Gastrocnemius medialis (tissue), 4 donors: ENCODE measurements at regions not wholly inside any gene's neighbourhood (a gene's known extent, or its start where the extent isn't known, plus 50 kb on each side); places are given as distances from the start of the nearest gene placed in this dataset.

Experiments used
- CTCF ChIP-seq, 5 experiments: fragments of 450-650 bp in 3 of 5; fragments of 200-600 bp in 2 of 5; sonication (generic) in 2 of 5; IDR thresholded peaks in 4 of 5; conservative IDR thresholded peaks in 1 of 5; 1 replicate in 4 of 5; 2 replicates in 1 of 5; pipeline ENCODE4 v1.5.1; 2016 to 2019; ENCODE audit warnings: antibody characterized with exemption in 5 of 5, mild to moderate bottlenecking in 3 of 5, moderate library complexity in 3 of 5
- POLR2A ChIP-seq, 2 donors: fragments of 450-650 bp; IDR thresholded peaks; one replicate each; pipeline ENCODE4 v1.6.1; 2017; ENCODE audit warnings: antibody characterized with exemption in 2 of 2, mild to moderate bottlenecking in 2 of 2, moderate library complexity in 2 of 2

- no peak for TF ChIP-seq CTCF (IDR thresholded peaks at IDR 0.05 in 4 of 5, conservative IDR thresholded peaks at IDR 0.05 in 1 of 5)
- TF ChIP-seq POLR2A (IDR thresholded peaks at IDR 0.05), result no peak
Observed at GRCh38 chr18:76622651-76623050, 127.6 kb upstream of the ZNF516 start.
